ENCODE measurements at regions not wholly inside any gene's neighbourhood (a gene's known extent, or its start where the extent isn't known, plus 50 kb on each side); places are given as distances from the start of the nearest gene placed in this dataset.
"Not testable (repeated sequence)": the region's sequence is repeated elsewhere in the genome, so short reads cannot be mapped to it uniquely, and the experiment has no call there.

- DNase-seq: no peak
Observed at GRCh38 chr4:26048950-26049349, 134.9 kb downstream of the SMIM20 start.

GRCh38 chr4:26049447-26049846, 135.4 kb downstream of the SMIM20 start:
- DNase-seq: no peak

GRCh38 chr4:26050212-26050643, 136.2 kb downstream of the SMIM20 start:
- no peak for DNase-seq

GRCh38 chr4:26050671-26051070, 136.7 kb downstream of the SMIM20 start:
- no peak for DNase-seq

GRCh38 chr4:26051240-26051639, 137.2 kb downstream of the SMIM20 start:
- no peak for DNase-seq

GRCh38 chr4:26052663-26053541, 138.9 kb downstream of the SMIM20 start:
- DNase-seq: no peak

- no peak for DNase-seq
Observed at GRCh38 chr4:26053761-26054160, 139.7 kb downstream of the SMIM20 start.

GRCh38 chr4:26055855-26056254, 141.8 kb downstream of the SMIM20 start:
- no peak for DNase-seq

- DNase-seq: no peak
Observed at GRCh38 chr4:26056406-26056805, 142.4 kb downstream of the SMIM20 start.

- not testable (repeated sequence) for DNase-seq
Observed at GRCh38 chr4:26057839-26058238, 143.8 kb downstream of the SMIM20 start.

- DNase-seq: no peak
Observed at GRCh38 chr4:26058537-26058936, 144.5 kb downstream of the SMIM20 start.

- DNase-seq: no peak
Observed at GRCh38 chr4:26059391-26060154, 145.6 kb downstream of the SMIM20 start.

- DNase-seq: no peak
Observed at GRCh38 chr4:26060286-26060685, 146.3 kb downstream of the SMIM20 start.

GRCh38 chr4:26061248-26061986, 147.4 kb downstream of the SMIM20 start:
- peak; percentile 66 for DNase-seq

GRCh38 chr4:26062215-26062614, 148.2 kb downstream of the SMIM20 start:
- no peak for DNase-seq

- DNase-seq: not testable (repeated sequence)
Observed at GRCh38 chr4:26064009-26064408, 150.0 kb downstream of the SMIM20 start.

- no peak for DNase-seq
Observed at GRCh38 chr4:26065833-26066232, 151.8 kb downstream of the SMIM20 start.

- no peak for DNase-seq
Observed at GRCh38 chr4:26067035-26067434, 153.0 kb downstream of the SMIM20 start.

- peak; percentile 31 for DNase-seq
Observed at GRCh38 chr4:26069218-26069617, 155.2 kb downstream of the SMIM20 start.

GRCh38 chr4:26071688-26072087, 157.7 kb downstream of the SMIM20 start:
- DNase-seq: no peak

GRCh38 chr4:26073886-26074560, 160.0 kb downstream of the SMIM20 start:
- DNase-seq: no peak

- DNase-seq: peak; percentile 62
Observed at GRCh38 chr4:26074712-26075430, 160.9 kb downstream of the SMIM20 start.
